ENCODE measurements at regions not wholly inside any gene's neighbourhood (a gene's known extent, or its start where the extent isn't known, plus 50 kb on each side); places are given as distances from the start of the nearest gene placed in this dataset.

GRCh38 chr7:68922850-68923249, 675.4 kb upstream of the AUTS2 start:
- no peaks in the 10 kb centered on the region for H3K36me3 ChIP-seq (ENCODE audit: insufficient read depth, low read length)
- H3K4me1 ChIP-seq (ENCODE audit: insufficient read depth, low read length, poor library complexity, severe bottlenecking): no peaks in the 10 kb centered on the region
- no peak overlapping the region for H3K4me3 ChIP-seq (ENCODE audit: low read length, poor library complexity, severe bottlenecking)
- no peak overlapping the region for H3K9ac ChIP-seq (ENCODE audit: low read depth, low read length, poor library complexity, severe bottlenecking)
- no peak overlapping the region for H3K4me2 ChIP-seq (ENCODE audit: low read depth, low read length, poor library complexity, severe bottlenecking)
- TF ChIP-seq EZH2phosphoT487 (IDR thresholded peaks at IDR 0.05; ENCODE audit: borderline replicate concordance) (no peak), CTCF (conservative IDR thresholded peaks at IDR 0.05; ENCODE audit: low read length) (no peak)
- no peaks in the 10 kb centered on the region for H3K27me3 ChIP-seq (ENCODE audit: insufficient read depth, low read length, poor library complexity, severe bottlenecking)
- no peaks in the 10 kb centered on the region for H3K9me2 ChIP-seq (replicated peaks; ENCODE audit: low read depth, low read length)
- no peaks in the 10 kb centered on the region for H3F3A ChIP-seq (ENCODE audit: low read depth)
- H3K9me3 ChIP-seq (ENCODE audit: insufficient read depth, low read depth, low read length): peaks cover 3% of the 10 kb centered on the region; the same call in 1 of the 2 replicates
- no peaks in the 10 kb centered on the region for H3K79me2 ChIP-seq (ENCODE audit: insufficient read depth, low read length)
- no peak overlapping the region for H2AFZ ChIP-seq (ENCODE audit: low read length)
- H4K20me1 ChIP-seq (ENCODE audit: insufficient read depth, low read length, poor library complexity, severe bottlenecking): no peaks in the 10 kb centered on the region

- Histone ChIP-seq H2AFZ (ENCODE audit: low read length) (no peak overlapping the region), H3F3A (ENCODE audit: low read depth) (no peaks in the 10 kb centered on the region), H4K20me1 (ENCODE audit: insufficient read depth, low read length, poor library complexity, severe bottlenecking) (no peaks in the 10 kb centered on the region), H3K4me3 (ENCODE audit: low read length, poor library complexity, severe bottlenecking) (no peak overlapping the region), H3K9ac (ENCODE audit: low read depth, low read length, poor library complexity, severe bottlenecking) (no peak overlapping the region), H3K27me3 (ENCODE audit: insufficient read depth, low read length, poor library complexity, severe bottlenecking) (no peaks in the 10 kb centered on the region), H3K9me2 (replicated peaks; ENCODE audit: low read depth, low read length) (no peaks in the 10 kb centered on the region), H3K4me2 (ENCODE audit: low read depth, low read length, poor library complexity, severe bottlenecking) (no peak overlapping the region), H3K9me3 (ENCODE audit: insufficient read depth, low read depth, low read length) (peaks cover 3% of the 10 kb centered on the region; the same call in 1 of the 2 replicates), H3K36me3 (ENCODE audit: insufficient read depth, low read length) (no peaks in the 10 kb centered on the region), H3K79me2 (ENCODE audit: insufficient read depth, low read length) (no peaks in the 10 kb centered on the region), H3K4me1 (ENCODE audit: insufficient read depth, low read length, poor library complexity, severe bottlenecking) (no peaks in the 10 kb centered on the region)
- no peak for TF ChIP-seq CTCF (conservative IDR thresholded peaks at IDR 0.05; ENCODE audit: low read length)
- no peak for TF ChIP-seq EZH2phosphoT487 (IDR thresholded peaks at IDR 0.05; ENCODE audit: borderline replicate concordance)
Observed at GRCh38 chr7:68925241-68925640, 673.0 kb upstream of the AUTS2 start.

GRCh38 chr7:68929781-68930261, 668.5 kb upstream of the AUTS2 start:
- TF ChIP-seq CTCF (conservative IDR thresholded peaks at IDR 0.05; ENCODE audit: low read length) (no peak), EZH2phosphoT487 (IDR thresholded peaks at IDR 0.05; ENCODE audit: borderline replicate concordance) (no peak)
- no peak overlapping the region for H2AFZ ChIP-seq (ENCODE audit: low read length)
- H3K9me2 ChIP-seq (replicated peaks; ENCODE audit: low read depth, low read length): no peaks in the 10 kb centered on the region
- no peak overlapping the region for H3K4me2 ChIP-seq (ENCODE audit: low read depth, low read length, poor library complexity, severe bottlenecking)
- H4K20me1 ChIP-seq (ENCODE audit: insufficient read depth, low read length, poor library complexity, severe bottlenecking): no peaks in the 10 kb centered on the region
- H3K27me3 ChIP-seq (ENCODE audit: insufficient read depth, low read length, poor library complexity, severe bottlenecking): no peaks in the 10 kb centered on the region
- no peaks in the 10 kb centered on the region for H3K79me2 ChIP-seq (ENCODE audit: insufficient read depth, low read length)
- H3K36me3 ChIP-seq (ENCODE audit: insufficient read depth, low read length): no peaks in the 10 kb centered on the region
- H3K9ac ChIP-seq (ENCODE audit: low read depth, low read length, poor library complexity, severe bottlenecking): no peak overlapping the region
- no peaks in the 10 kb centered on the region; the same call in 1 of the 2 replicates for H3K9me3 ChIP-seq (ENCODE audit: insufficient read depth, low read depth, low read length)
- no peaks in the 10 kb centered on the region for H3F3A ChIP-seq (ENCODE audit: low read depth)
- no peak overlapping the region for H3K4me3 ChIP-seq (ENCODE audit: low read length, poor library complexity, severe bottlenecking)
- H3K4me1 ChIP-seq (ENCODE audit: insufficient read depth, low read length, poor library complexity, severe bottlenecking): no peaks in the 10 kb centered on the region
